ENCODE measurements at regions not wholly inside any gene's neighbourhood (a gene's known extent, or its start where the extent isn't known, plus 50 kb on each side); places are given as distances from the start of the nearest gene placed in this dataset.

DNA sequence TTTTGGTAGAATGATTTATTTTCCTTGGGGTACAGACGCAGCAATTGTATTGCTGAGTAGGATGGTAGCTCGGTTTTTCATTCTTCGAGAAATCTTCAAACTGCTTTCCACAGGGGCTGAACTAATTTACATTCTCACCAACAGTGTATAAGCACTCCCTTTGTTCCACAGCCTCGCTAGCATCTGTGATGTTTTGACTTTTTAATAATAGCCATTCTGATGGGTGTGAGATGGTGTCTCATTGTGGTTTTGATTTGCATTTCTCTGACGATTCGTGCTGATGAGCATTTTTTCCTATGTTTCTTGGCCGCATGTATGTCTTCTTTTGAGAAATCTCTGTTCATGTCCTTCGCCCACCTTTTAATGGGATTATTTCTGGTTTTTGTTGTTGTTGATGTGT is 54.8 kb upstream of the UQCRFS1 start:
- TF ChIP-seq, protein P1, sequence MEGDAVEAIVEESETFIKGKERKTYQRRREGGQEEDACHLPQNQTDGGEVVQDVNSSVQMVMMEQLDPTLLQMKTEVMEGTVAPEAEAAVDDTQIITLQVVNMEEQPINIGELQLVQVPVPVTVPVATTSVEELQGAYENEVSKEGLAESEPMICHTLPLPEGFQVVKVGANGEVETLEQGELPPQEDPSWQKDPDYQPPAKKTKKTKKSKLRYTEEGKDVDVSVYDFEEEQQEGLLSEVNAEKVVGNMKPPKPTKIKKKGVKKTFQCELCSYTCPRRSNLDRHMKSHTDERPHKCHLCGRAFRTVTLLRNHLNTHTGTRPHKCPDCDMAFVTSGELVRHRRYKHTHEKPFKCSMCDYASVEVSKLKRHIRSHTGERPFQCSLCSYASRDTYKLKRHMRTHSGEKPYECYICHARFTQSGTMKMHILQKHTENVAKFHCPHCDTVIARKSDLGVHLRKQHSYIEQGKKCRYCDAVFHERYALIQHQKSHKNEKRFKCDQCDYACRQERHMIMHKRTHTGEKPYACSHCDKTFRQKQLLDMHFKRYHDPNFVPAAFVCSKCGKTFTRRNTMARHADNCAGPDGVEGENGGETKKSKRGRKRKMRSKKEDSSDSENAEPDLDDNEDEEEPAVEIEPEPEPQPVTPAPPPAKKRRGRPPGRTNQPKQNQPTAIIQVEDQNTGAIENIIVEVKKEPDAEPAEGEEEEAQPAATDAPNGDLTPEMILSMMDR (IDR thresholded peaks at IDR 0.05): no peak
- DNase-seq (ENCODE audit: extremely low spot score, unreplicated experiment): no peak

DNA sequence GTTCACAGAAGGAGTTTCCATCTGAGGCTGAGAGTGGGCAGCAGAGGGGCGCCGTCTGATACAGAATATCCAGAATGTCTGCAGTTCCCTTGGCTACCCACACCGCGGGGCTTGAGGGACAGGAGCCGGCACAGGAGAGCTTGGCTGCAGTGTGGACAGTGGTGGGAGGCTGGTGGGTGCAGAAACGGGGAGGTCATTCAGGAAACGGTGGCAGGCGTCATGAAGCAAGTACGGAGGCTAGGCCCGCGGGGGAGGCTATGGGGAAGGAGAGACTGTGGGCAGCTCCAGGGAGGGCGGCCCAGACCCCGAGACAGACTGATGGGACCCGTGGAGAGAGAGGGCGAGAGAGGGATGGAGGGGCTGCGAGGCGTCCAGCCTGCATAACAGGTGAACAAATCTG is 55.2 kb upstream of the UQCRFS1 start:
- H3K4me1 Mint-ChIP-seq (ENCODE audit: unreplicated experiment): no peaks in the 10 kb centered on the region
- no peaks in the 10 kb centered on the region for H3K9me3 Mint-ChIP-seq (ENCODE audit: unreplicated experiment)
- no peak overlapping the region for H3K4me3 Mint-ChIP-seq (ENCODE audit: unreplicated experiment)
- peak; percentile 74 for DNase-seq (ENCODE audit: extremely low spot score, unreplicated experiment)
- H3K36me3 Mint-ChIP-seq (ENCODE audit: unreplicated experiment): no peaks in the 10 kb centered on the region
- no peak overlapping the region for H3K27ac Mint-ChIP-seq (ENCODE audit: unreplicated experiment)
- TF ChIP-seq, protein P1 (IDR thresholded peaks at IDR 0.05): no peak
- H3K27me3 Mint-ChIP-seq (ENCODE audit: unreplicated experiment): peaks cover 10% of the 10 kb centered on the region

More for the DNA sequence above, 54.8 kb upstream of the UQCRFS1 start:
- Mint-ChIP-seq H3K4me3 (ENCODE audit: unreplicated experiment) (no peak overlapping the region), H3K36me3 (ENCODE audit: unreplicated experiment) (no peaks in the 10 kb centered on the region), H3K4me1 (ENCODE audit: unreplicated experiment) (no peaks in the 10 kb centered on the region), H3K27ac (ENCODE audit: unreplicated experiment) (no peak overlapping the region), H3K9me3 (ENCODE audit: unreplicated experiment) (no peaks in the 10 kb centered on the region), H3K27me3 (ENCODE audit: unreplicated experiment) (peaks cover 10% of the 10 kb centered on the region)

DNA sequence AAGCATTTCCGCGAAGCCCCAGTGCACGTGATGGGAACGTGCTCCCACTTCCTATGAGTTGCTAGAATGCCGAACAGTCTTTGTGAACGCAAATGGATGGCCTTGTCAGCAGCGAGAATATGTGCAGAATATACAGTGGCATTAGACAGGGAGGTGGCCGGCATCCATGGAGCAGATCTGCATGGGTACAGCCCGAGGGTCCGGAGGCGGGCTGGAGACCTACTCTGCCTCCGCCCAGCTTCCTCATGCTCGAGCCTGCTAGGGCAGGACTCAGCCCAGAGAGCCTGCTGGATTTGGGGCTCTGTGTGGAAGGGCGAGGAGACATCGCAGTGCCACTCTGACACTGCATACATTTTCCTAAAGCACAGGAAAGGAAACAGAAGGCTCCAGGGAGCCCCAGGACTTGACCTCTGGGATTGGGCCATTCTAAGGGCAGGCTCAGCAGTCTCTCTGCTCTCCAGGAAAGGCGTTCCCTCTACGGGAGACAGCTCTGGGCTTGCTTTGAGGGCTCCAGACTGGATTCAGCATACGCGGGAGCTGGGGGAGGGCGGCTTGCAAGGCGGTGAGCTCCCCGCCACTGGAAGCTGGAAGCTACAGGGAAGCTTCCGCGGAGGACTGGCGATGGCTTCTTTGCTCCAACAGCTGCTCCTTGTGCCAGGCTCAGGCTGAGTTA is 55.9 kb upstream of the UQCRFS1 start:
- Mint-ChIP-seq H3K27me3 (ENCODE audit: unreplicated experiment) (peaks cover 10% of the 10 kb centered on the region), H3K4me1 (ENCODE audit: unreplicated experiment) (no peaks in the 10 kb centered on the region), H3K4me3 (ENCODE audit: unreplicated experiment) (no peak overlapping the region), H3K27ac (ENCODE audit: unreplicated experiment) (no peak overlapping the region), H3K36me3 (ENCODE audit: unreplicated experiment) (no peaks in the 10 kb centered on the region), H3K9me3 (ENCODE audit: unreplicated experiment) (no peaks in the 10 kb centered on the region)
- peak; percentile 79 for DNase-seq (ENCODE audit: extremely low spot score, unreplicated experiment)
- TF ChIP-seq, protein P1 (IDR thresholded peaks at IDR 0.05): no peak

DNA sequence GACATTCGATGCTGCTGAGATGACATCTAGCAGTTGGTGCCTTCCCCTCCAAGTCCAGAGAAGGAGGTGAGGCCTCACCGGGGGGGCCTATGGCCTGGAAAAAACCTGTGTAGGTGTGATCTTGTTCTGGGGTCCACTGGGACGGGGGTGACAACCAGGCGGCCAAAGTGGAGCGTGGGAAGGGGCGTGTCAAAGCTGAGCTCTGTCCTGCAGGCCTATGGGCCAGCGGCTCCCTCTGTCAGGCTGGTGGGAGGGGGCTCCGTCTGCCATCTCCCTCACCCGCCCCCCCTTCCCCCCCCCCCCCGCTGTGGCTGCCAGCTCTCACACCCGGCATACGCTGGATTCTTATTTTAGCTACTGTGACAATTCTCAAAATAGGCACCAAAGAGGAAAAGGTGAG is 56.7 kb upstream of the UQCRFS1 start:
- TF ChIP-seq, protein P1 (IDR thresholded peaks at IDR 0.05): no peak
- no peaks in the 10 kb centered on the region for H3K9me3 Mint-ChIP-seq (ENCODE audit: unreplicated experiment)
- H3K27me3 Mint-ChIP-seq (ENCODE audit: unreplicated experiment): peaks cover 10% of the 10 kb centered on the region
- H3K36me3 Mint-ChIP-seq (ENCODE audit: unreplicated experiment): no peaks in the 10 kb centered on the region
- no peaks in the 10 kb centered on the region for H3K4me1 Mint-ChIP-seq (ENCODE audit: unreplicated experiment)
- no peak overlapping the region for H3K27ac Mint-ChIP-seq (ENCODE audit: unreplicated experiment)
- DNase-seq (ENCODE audit: extremely low spot score, unreplicated experiment): peak; percentile 78
- H3K4me3 Mint-ChIP-seq (ENCODE audit: unreplicated experiment): no peak overlapping the region

DNA sequence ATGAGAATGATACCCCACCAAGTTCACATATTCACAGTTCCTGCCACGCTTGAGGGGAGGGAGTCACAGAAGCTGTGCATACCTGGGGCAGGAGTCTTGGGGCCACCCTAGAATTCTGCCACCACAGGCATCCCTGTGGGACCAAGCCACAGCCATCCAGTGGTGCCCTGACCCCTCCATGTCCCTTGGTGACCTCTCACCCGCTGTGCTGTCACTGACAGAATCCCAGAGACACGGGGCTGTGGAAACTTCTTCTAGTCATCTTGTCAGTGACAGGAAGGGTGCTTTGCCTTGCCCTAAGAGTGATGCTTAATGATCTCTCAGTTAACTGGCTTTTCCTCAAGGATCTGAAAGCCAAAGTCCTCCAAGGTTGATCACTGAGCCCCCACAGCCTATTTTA is 58.4 kb upstream of the UQCRFS1 start:
- H3K36me3 Mint-ChIP-seq (ENCODE audit: unreplicated experiment): no peaks in the 10 kb centered on the region
- peak; percentile 77 for DNase-seq (ENCODE audit: extremely low spot score, unreplicated experiment)
- no peak overlapping the region for H3K4me3 Mint-ChIP-seq (ENCODE audit: unreplicated experiment)
- H3K4me1 Mint-ChIP-seq (ENCODE audit: unreplicated experiment): no peaks in the 10 kb centered on the region
- no peaks in the 10 kb centered on the region for H3K9me3 Mint-ChIP-seq (ENCODE audit: unreplicated experiment)
- no peak overlapping the region for H3K27ac Mint-ChIP-seq (ENCODE audit: unreplicated experiment)
- TF ChIP-seq, protein P1 (IDR thresholded peaks at IDR 0.05): no peak
- peaks cover 10% of the 10 kb centered on the region for H3K27me3 Mint-ChIP-seq (ENCODE audit: unreplicated experiment)

Measured in osteocyte (in vitro differentiated cells).